ENCODE measurements at regions not wholly inside any gene's neighbourhood (a gene's known extent, or its start where the extent isn't known, plus 50 kb on each side); places are given as distances from the start of the nearest gene placed in this dataset.
A peak's percentile ranks its signal among the peaks of the same experiment; 100 is the strongest.

GRCh38 chr1:168631671-168632400 lies 55.4 kb downstream of the XCL1 start:
- CTCF ChIA-PET, result no interaction called here
- DNase-seq (ENCODE audit: low read depth, low spot score), result no peak
- no peak for TF ChIP-seq CTCF (IDR thresholded peaks at IDR 0.05; ENCODE audit: low read depth, low read length)
- Histone ChIP-seq H3K4me3 (ENCODE audit: low read depth, low read length) (no peak overlapping the region), H3K9me3 (ENCODE audit: control insufficient read depth, insufficient read depth, low read length) (no peaks in the 10 kb centered on the region), H3K27me3 (ENCODE audit: control insufficient read depth, insufficient read depth, low read length) (no peaks in the 10 kb centered on the region), H3K27ac (ENCODE audit: low read depth, low read length) (no peak overlapping the region)
- POLR2A ChIA-PET, result no interaction called here

GRCh38 chr1:168634951-168635532 lies 58.6 kb downstream of the XCL1 start:
- no peak overlapping the region for H3K27ac ChIP-seq (ENCODE audit: low read depth, low read length)

DNA sequence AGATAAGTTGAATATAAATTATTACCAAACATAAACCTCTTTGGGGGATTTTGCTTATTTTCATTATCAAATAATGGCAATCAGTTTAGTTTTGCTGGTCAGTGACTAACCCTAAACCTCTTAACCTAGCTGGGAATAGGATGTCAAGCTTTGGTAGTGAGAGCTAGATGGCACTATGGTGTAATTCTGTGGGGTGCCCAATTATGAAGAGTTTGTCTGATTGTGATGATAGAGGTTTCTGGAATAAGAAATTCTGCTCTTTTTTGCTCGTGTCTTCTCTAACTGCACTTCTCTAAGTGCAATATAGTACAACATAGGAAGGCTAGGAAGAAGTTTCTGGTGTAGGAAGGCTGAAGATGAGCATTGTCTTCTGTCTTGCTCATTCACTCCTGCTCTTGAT lies 59.8 kb downstream of the XCL1 start:
- no peak overlapping the region for H3K4me3 ChIP-seq (ENCODE audit: low read depth, low read length)
- H3K9me3 ChIP-seq (ENCODE audit: control insufficient read depth, insufficient read depth, low read length), result no peaks in the 10 kb centered on the region
- no peak for TF ChIP-seq CTCF (IDR thresholded peaks at IDR 0.05; ENCODE audit: low read depth, low read length)
- no peak overlapping the region for H3K27ac ChIP-seq (ENCODE audit: low read depth, low read length)
- POLR2A ChIA-PET, result no interaction called here
- no peak for DNase-seq (ENCODE audit: low read depth, low spot score)
- CTCF ChIA-PET, result interaction anchor here (2.0 kb wide), 1 partner anchor 712 kb away, joined by 10 read pairs; no protein-coding TSS in a partner anchor
- H3K27me3 ChIP-seq (ENCODE audit: control insufficient read depth, insufficient read depth, low read length), result no peaks in the 10 kb centered on the region

More at GRCh38 chr1:168634951-168635532, 58.6 kb downstream of the XCL1 start:
- ChIA-PET CTCF (no interaction called here), POLR2A (no interaction called here)
- Histone ChIP-seq H3K4me3 (ENCODE audit: low read depth, low read length) (no peak overlapping the region), H3K9me3 (ENCODE audit: control insufficient read depth, insufficient read depth, low read length) (no peaks in the 10 kb centered on the region), H3K27me3 (ENCODE audit: control insufficient read depth, insufficient read depth, low read length) (no peaks in the 10 kb centered on the region)
- DNase-seq (ENCODE audit: low read depth, low spot score), result no peak
- no peak for TF ChIP-seq CTCF (IDR thresholded peaks at IDR 0.05; ENCODE audit: low read depth, low read length)

- DNase-seq (ENCODE audit: low read depth, low spot score), result no peak
- H3K9me3 ChIP-seq (ENCODE audit: control insufficient read depth, insufficient read depth, low read length), result no peaks in the 10 kb centered on the region
- H3K4me3 ChIP-seq (ENCODE audit: low read depth, low read length), result no peak overlapping the region
- H3K27ac ChIP-seq (ENCODE audit: low read depth, low read length), result no peak overlapping the region
- TF ChIP-seq CTCF (IDR thresholded peaks at IDR 0.05; ENCODE audit: low read depth, low read length), result no peak
- ChIA-PET CTCF (interaction anchor here (1.1 to 2.0 kb wide), 2 partner anchors 712 to 747 kb away, joined by 4 to 10 read pairs; no protein-coding TSS in a partner anchor), POLR2A (no interaction called here)
- no peaks in the 10 kb centered on the region for H3K27me3 ChIP-seq (ENCODE audit: control insufficient read depth, insufficient read depth, low read length)
Observed at GRCh38 chr1:168636642-168637111, 60.3 kb downstream of the XCL1 start.

- POLR2A ChIA-PET, result no interaction called here
- DNase-seq (ENCODE audit: low read depth, low spot score), result no peak
- Histone ChIP-seq H3K4me3 (ENCODE audit: low read depth, low read length) (no peak overlapping the region), H3K27ac (ENCODE audit: low read depth, low read length) (no peak overlapping the region), H3K27me3 (ENCODE audit: control insufficient read depth, insufficient read depth, low read length) (no peaks in the 10 kb centered on the region), H3K9me3 (ENCODE audit: control insufficient read depth, insufficient read depth, low read length) (no peaks in the 10 kb centered on the region)
- CTCF ChIA-PET, result interaction anchor here (0.8 to 2.0 kb wide), 5 partner anchors 16 to 746 kb away, joined by 3 to 10 read pairs (median 3); no protein-coding TSS in a partner anchor
- peak; percentile 64 for TF ChIP-seq CTCF (IDR thresholded peaks at IDR 0.05; ENCODE audit: low read depth, low read length)
Observed at GRCh38 chr1:168637350-168637991, 61.1 kb downstream of the XCL1 start.

All from AG04450 (cell line).